GM12874 (cell line): ENCODE measurements at regions not wholly inside any gene's neighbourhood (a gene's known extent, or its start where the extent isn't known, plus 50 kb on each side); places are given as distances from the start of the nearest gene placed in this dataset.

Experiments
- CTCF ChIP-seq: IDR thresholded peaks from 2 replicates; pipeline ENCODE4 v1.5.1; 2011; ENCODE audit warnings: low read depth, mild to moderate bottlenecking, control low read depth, low read length, moderate library complexity; ENCODE audit not compliant: insufficient read depth

DNA sequence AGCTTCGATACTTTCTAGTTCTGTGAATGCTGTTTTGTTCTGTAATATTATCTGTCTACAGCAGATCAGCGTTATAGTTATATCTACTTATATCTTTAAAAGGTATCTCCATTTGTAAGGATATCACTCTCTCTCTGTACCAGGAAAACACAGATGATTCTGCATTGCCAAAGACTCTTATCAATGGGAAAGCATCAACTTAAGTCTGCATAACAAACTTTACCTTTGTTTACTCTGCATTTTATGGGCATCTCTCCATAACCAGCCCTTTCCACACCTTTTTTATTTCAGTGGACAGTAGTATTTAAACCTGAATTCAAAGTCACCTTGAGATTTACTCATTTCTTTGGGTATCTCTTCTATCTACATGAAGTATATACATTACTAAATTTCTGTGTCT is 238.7 kb upstream of the GRM7 start:
- no peak for TF ChIP-seq CTCF

- TF ChIP-seq CTCF, result no peak
Observed at GRCh38 chr3:6622712-6623111, 238.2 kb upstream of the GRM7 start.

DNA sequence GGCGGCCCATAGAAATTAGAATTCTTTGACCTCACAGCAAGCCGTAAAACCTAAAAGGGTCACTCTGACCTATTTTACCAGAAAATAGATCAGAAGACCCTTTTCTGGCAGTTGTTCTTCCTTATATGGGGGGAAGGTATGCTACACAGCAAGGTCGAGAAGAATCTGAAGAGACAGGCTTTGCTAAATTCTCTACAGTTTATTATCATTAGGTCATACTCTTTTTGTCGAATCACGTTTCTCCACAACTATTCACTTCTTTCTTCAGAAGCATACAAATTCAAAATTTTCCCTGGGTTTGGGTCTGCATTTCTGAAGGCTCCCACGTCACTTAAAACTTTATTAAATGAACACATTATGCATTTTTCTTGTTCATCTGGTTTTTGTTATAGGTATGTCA is 229.5 kb upstream of the GRM7 start:
- TF ChIP-seq CTCF, result no peak

- TF ChIP-seq CTCF, result no peak
Observed at GRCh38 chr3:6640907-6641306, 220.0 kb upstream of the GRM7 start.

DNA sequence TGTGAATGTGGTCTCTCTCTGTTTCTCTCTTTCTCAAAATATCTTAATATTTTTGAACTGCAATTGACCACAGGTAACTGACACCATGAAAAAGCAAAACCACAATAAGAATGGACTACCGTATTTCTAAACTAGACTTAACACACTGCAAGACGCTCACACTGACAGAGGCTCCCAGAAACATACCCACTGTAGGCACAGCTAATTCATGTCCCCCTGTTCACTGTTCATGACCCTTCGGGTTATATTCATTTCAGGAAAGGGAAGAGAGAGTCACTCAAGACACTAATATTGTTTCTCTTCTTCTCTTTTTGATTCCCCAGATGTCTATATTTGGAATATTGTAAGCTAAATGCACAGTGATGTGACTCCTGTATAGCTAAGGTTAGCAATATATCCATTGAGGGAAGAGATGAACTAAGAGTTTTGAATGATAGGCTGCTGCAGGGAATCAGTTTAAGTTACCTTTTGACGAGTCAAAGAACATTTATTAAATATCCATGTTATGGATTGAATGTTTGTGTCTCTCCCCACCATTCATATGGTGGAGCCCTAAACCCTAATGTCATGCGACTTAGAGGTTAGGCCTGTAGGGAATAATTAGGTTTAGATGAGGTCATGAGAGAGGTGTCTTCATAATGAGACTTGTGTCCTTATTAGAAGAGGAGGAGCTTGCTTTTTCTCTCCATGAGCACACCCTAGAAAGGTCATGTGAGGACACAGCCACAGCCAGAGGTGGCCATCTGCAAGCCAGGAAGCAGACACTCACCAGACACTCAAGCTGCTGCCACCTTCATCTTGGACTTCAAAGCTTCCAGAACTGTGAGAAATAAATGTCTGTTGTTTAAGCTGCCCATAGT is 216.6 kb upstream of the GRM7 start:
- TF ChIP-seq CTCF, result no peak

GRCh38 chr3:6654670-6655069 is 206.2 kb upstream of the GRM7 start:
- TF ChIP-seq CTCF, result no peak

GRCh38 chr3:6655275-6655674 is 205.6 kb upstream of the GRM7 start:
- no peak for TF ChIP-seq CTCF

GRCh38 chr3:6657591-6657990 is 203.3 kb upstream of the GRM7 start:
- TF ChIP-seq CTCF, result no peak
